HT-29 (cell line): ENCODE measurements at regions not wholly inside any gene's neighbourhood (a gene's known extent, or its start where the extent isn't known, plus 50 kb on each side); places are given as distances from the start of the nearest gene placed in this dataset.
"Not testable (repeated sequence)": the region's sequence is repeated elsewhere in the genome, so short reads cannot be mapped to it uniquely, and the experiment has no call there.

Experiments used
- DNase-seq: peaks from one replicate; pipeline ENCODE4 v3.0.0-alpha.2; 2015; ENCODE audit warnings: low spot score

DNA sequence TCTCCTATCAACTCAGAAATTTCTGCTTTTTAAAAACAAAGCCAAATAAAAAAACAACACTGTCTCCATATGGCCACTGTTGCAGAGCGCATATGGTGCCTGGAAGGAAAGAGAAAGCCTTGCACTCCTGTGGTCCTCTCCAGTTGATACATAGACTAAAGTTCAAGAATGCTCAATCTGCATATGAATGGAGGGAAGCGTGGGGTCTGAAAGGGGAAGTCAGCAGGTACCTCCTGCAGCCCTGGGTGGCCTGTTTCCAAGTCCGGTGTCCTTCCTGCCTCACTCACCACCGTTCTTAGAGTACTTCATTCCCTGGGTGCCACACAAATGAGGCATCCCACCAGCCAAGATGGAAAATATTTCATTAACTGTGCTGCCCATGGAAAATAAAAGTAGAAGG lies 138.3 kb upstream of the PALS2 start:
- no peak for DNase-seq

DNA sequence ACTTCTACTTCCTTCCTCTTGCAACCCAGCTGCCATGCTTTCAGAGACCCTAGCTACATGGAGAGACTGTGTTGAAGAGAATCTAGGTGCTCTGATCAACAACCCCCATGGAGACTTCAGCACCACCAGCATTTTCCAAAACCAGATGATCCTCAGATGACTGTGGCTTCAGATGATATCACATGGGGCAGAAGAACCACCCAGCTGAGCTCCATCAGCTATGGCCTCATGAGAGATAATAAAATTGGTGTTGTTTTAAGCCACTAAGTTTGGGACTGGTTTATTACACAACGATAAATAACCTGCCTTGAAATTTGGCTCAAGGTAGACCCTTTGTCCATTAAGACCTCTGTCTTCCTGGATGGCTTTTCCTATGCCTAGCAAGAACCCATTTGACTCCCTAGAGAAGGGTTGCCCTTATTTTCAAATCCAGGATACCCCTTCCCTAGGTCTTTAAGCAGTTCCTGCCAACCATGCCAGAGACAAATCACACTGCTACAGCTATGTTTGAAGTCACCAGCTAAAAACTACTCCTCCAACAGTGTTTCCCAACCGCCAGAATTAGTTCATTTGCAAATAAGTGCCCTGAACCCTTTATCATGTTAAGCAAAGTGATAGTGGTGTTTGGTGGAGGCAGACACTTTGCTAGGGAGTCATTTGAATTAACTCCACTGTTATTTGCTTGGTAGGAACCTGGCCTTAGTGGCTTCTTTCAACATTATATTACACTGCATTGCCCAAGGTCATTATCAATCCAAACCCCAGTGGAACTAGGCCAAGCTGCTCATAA lies 136.9 kb upstream of the PALS2 start:
- no peak for DNase-seq

DNA sequence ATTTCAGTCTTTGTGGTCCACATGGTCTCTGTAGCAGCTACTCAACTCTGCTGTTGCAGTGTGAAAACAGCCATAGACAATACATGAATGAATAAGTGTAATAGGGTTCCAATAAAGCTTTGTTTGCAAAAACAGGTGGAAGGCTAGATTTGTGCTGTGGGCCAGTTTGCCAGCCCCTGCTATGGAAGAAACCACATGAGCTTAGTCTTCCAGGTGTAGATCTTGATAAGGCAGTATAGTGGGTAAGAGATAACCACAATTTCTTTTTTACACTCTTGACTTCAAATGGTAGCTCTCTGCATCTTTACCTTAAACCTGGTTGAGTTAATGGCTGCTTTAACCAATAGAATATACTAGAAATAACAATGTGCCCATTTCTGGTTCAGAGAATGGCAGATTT lies 135.0 kb upstream of the PALS2 start:
- no peak for DNase-seq

DNA sequence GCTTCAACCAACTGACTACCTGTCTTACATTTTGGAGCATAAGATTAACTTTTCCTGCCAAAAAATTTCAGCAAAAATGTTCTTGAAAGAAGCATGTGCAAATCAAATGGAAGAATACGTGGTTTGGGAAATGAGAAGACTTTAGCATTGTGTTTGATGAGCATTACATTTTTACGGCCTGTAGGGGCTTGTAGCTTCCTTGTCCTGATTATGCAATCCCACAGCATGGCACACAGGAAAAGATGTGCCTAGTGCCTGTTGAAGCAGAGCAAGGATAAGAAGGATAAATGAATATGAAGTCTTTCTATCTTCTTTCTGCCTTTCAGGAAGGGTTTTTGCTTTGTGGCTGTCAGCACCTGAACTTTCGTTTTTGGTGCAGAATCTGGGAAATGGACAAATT lies 134.1 kb upstream of the PALS2 start:
- DNase-seq, result not testable (repeated sequence)

DNA sequence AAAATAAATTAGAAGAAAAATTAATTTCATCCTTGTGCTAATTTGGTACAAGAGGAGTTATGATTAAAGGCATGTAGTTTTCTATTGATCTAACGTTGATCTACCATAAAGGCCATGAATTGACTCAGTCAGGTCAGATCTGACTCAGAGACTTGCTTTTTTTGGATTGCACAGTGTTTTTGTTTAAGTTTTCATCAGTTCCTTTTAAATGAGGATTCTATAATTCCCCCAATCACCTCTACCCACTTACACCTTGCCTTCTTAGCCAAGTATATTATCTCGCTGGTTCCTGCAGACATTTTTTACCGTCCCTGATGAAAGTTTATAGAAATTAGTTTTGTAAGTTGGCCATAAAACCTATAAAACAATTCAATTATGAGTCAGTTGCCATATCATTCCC lies 132.4 kb upstream of the PALS2 start:
- no peak for DNase-seq

DNA sequence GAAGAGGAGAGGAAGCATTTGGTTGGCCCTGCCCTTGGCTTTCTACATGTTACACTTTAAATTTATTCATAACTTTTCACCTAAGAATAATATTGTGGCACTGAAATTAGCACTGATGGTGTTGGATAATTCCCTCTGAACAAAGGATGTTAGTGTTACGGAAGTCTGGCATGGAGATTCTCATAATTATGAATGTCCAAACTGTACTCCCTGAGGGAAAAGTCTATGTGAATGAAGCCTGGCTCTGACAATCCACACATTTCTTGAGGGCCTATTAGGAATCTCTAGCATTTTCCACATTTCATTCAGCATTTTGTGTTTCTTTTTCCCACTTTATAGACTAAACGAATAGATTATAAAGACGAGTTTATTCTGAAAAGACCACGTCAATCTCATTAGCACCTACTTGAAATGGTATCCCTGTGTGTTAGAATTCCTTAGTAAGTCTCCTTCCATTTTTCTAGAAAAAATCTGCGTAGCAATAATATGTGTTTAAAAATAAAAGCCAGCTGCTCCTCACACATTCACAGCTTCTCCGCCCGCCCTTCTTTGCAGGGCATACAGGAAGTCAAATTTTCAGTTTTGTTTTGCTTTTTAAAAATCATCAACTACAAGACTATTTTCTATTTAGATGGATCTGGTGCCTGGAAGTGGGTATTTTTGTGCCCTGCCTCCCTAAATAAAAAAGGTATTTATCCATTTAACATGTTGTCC lies 131.8 kb upstream of the PALS2 start:
- DNase-seq, result no peak

DNA sequence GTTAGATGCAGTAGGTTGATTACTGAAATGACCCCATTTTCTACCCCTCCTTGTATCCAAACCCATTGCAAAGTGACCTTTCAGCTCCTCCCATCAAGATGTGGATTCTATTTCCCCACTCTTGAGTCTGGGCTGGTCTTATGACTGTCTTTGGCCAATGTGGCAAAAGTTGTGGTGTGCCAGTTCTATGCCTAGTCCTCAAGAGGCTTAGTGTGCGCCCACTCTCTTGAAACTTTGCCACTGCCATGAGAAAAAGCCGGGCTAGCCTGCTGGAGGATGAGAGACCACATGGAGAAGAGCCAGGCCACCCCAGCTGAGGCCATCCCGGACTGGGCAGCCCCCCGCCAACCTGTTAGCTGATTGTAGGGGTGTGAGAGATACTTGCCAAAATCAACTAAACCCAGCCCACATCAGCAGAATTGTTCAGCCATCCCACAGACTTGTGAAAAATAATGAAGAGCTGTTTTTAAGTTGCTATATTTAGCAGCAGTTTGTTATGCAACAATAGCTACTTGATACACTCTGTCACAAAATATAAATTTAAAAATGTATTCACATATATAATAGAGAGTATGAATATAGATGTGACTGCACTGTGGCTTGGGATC lies 131.0 kb upstream of the PALS2 start:
- DNase-seq, result no peak

DNA sequence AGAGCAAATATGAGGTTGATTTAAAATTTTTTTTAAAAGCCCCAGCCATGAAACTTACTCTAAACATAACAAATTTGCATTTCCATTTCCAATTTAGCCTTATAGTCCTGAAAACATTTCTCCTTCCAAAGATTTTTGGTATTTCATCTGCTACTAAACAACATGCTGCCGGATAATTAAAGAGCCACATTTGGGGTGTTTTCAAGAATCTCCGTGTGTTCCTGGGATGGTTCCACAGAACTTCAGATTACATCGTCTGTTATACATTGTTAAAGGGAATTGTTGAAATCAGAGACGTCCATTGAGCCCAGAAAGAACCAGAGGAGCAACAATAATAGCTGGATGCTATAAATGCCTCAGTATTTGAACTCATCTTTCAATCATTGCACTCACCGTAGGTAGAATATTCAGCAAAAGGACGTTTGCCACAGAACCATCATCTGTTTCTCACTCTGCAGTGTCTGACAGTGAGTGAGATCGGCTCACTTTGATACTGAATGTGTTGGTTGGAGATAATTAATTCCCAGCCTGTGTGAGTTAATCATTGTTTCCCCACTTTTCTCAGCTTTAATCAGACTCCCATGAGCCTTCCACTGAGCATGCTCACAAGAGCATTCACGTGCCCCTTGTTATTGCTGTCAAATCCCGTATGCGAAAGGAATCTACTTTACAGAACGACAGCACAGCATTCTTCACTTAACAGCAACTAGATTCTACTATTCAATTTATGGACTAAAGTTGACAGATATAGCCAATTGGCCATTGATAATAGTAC lies 128.4 kb upstream of the PALS2 start:
- DNase-seq, result no peak

DNA sequence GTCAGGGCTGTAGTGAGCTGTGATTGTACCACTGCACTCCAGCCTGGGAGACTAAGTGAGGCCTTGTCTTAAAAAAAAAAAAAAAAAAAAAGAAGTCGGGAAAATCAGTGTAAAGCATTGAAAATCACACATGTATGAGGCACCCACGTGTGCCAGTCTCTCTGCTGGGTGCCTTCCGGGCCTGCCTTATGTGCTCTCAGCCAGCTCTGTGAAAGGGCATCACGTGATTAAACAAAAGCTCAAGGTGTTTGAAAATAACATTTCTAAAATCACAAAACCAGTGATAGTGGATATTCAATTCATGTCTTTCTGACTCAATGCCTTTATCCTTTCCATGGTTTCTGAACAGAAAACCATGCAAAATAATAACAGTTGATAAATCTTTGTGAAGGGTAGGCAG lies 125.2 kb upstream of the PALS2 start:
- no peak for DNase-seq

DNA sequence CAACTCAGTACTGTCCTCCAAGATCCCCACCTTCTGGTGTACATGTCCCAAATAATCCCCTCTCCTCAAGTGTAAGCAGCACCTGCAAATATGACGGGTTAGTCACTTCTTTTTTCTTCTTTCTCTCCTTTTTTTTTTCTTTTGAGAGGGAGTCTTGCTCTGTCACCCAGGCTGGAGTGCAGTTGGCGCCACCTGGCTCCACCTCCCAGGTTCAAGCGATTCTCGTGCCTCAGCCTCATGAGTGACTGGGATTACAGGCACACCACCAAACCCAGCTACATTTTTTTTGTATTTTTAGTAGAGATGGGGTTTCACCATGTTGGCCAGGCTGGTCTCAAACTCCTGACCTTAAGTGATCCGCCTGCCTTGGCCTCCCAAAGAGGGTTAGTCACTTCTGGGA lies 123.8 kb upstream of the PALS2 start:
- DNase-seq, result not testable (repeated sequence)

DNA sequence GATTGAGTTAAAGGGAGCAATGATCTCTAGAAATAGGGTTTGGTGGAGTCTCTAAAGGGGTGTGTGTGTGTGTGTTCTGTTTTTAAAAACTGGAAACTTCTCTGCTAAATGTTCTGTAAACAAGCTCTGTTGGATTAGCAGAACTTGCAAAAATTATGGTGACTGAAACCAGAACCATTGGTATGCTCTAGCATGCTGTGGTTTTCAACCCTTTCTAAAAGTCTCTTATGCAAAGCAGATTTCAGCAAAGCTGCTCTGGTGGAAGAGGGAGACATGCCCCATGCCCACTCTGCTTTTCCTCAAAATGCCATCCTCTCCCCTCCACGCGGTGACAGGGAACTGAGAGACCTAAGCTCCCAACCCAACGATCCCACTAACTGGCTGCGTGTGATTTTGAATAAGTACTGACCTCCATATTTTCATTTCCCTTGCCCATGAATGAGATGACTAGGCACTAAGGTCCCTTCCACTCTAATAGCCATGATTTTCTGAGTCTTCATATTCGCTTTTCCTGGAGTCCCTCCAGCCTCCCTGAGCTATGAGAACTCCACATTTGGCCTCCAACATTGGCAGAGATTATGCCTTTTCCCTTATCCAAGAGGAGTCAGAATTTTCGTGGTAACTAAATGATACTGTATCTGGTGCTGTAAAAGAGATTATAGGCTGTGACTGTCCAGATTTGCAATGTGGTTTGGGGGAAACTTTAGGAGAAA lies 117.3 kb upstream of the PALS2 start:
- no peak for DNase-seq

DNA sequence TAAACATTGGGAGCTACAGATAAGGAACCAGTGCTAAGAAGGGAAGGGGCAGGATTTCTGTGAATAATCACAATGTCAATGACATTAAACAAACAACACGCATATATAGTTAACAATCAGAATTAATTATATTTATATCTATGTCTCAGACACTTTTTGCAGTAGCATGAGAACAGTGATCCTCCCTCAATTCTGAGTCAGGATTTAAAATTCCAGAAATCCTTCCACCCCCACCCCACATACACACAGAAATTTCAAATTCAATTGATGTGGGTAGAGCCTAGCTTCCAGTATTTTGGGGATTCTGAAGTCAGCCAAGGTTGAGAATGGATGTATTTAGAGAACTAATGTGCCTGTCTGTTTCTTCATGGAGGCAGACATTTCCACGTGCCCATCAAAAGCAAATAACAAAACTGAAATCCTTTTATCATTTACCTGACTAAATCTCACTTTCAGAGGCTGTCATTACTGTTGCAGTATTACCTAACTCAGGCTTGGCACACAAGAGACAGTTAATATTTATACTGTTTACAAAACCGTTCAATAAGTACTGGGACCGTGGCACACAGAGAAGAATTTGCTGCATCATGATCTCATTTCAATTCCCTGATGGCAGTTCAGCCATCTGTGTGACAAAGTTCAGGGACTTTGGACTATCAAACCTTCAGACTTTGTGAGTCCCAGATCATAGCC lies 116.6 kb upstream of the PALS2 start:
- DNase-seq, result no peak

DNA sequence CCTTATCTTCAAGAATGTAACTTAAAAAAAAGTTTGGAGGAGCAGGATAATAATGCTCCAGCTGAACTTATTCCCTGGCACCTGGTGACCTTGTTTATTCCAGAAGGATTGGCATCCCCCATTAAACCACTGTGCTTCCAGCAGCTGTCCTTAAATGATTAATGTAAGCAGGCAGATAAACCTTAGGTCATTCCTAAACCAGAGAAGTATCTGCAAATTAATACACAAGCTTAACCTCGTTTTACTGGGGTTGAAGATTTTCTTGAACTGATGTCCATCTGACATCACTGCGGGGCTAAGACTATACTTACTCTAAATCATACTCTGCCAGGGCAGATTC lies 116.1 kb upstream of the PALS2 start:
- no peak for DNase-seq

DNA sequence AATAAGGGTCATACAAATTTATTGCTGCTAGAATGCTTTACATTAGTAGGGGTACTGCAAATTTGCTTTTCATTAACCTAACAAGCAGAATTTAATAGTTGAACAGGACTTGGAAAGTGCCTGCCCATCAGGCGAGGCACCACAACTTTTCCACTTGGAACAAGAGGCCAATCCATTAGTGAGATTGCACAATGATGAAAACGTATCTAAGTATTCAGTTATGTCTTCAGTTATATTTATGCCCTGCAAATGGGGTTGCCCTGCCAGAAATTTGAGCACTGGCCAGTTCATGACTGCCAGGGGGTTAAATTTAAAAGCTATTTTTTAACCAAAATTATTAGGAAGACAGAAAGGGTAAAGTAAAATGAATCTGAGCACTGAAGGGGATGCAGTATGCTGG lies 111.1 kb upstream of the PALS2 start:
- no peak for DNase-seq

DNA sequence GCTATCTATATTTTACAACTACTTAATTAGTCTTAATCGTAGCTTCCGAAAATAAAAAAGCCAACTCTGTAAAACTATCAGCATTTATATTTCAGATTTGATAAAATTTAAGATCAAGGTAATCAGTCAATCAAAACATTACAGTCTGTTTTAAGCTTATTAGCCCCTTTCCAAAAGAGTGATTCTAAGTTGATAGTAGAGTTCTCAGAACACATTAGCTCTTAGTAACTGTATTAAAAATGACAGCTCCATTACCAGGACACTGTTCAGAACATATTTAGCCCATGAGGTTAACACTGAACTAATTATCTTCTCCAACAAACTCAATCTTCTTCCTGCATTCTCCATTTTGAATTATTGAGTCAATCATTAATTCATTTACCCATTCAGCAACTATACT lies 110.3 kb upstream of the PALS2 start:
- DNase-seq, result no peak

DNA sequence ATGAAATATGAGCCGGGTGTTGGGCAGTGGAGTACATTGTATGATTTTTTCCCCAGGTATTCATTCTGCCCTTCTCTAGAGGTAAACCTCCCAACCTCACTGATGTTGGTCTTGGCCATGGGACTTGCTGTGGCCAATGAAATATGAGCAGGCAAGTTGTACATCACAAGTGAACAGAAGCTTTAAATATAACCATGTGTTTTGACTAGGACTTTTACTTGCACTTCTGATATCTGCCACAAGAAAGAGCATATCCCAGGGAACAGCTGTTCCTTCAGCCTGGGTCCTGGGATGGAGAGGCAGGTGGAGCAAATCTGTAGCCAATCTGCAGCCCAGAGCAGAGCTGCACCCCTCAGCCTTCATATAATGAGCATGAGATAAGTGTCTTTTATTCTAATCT lies 109.8 kb upstream of the PALS2 start:
- no peak for DNase-seq

DNA sequence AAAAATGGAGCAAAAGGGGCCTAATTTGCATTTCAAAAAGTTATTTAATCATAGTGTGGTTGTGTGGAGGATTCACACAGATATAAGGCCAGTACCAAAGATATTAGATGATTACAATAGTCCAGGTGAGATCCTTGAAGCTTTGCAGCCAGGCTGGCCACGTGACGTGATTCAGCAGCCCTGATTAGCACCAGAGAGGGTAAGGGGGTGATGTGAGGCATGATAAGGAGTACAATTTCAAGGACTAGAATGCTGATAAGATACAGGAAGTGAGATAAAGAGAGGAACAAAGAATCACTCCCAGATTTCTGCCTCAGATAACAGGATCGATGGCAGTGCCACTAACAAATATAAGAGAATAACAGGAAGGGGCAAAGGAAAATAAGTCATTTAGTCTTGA lies 108.4 kb upstream of the PALS2 start:
- no peak for DNase-seq

DNA sequence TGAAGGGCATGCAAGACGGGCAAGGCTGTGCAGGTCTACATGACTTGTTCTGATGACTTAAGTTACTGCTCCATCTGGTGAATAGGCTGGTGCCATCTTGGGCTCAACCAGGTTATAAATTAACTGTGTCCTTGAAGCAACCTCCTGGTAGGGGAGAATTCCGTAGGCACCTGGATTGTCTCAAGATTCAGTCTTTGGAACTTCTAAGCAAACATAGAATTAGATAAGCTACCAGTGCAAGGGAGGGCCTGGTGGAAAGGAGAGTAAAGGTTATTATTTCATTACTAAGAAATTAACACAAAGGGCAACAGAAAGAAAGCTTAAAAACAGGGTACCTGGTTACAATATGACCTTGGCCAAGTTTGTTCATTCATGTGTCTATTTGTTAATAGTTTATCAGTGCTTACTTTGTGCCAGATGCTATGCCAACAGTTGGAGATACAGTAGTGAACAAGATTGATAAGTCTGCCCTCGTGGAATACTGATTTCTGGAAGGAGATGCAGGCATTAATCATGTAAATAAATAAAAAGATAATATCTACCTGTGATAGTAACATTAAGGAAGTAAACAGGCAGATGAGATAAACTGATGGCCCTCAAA lies 107.0 kb upstream of the PALS2 start:
- DNase-seq, result no peak

DNA sequence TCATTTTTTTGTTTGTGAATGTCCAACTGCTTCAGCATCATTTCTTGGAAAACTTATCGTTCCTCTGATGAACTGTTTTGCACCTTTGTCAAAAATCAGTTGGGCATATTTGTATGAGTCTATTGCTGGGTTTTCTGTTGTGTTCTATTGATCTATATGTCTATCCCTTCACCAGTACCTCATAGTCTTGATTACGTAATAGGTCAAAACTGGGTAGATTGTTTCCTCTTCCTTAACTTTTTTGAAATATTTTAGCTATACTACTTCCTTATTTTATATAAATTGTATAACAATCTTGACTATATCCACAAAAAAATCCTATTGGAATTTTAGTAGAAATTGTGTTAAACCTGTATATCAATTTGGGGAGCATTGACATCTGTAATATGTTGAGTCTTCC lies 104.1 kb upstream of the PALS2 start:
- DNase-seq, result no peak

DNA sequence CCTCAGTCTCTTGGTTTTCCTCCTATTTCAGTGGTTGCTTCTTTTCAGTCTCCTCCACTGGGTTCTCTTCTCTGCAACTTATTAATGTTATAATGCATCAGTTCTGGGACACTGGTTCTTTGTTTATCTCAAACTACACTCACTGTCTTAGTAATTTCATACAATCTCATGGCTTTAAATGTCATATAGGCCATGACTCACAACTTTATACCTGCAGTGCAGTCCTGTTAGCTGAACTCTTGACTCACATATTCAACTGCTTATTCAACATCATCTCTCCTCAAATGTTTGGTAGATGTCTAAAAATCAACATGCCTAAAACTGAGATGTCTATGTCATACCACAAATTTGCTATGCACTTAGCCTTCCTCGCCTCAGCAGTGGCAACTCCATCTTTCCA lies 101.2 kb upstream of the PALS2 start:
- DNase-seq, result no peak
